CD4-positive, alpha-beta T cell (primary cell): ENCODE measurements at regions not wholly inside any gene's neighbourhood (a gene's known extent, or its start where the extent isn't known, plus 50 kb on each side); places are given as distances from the start of the nearest gene placed in this dataset.

ENCODE experiments used
- ATAC-seq: fragments of 200-7000 bp; cut with Tn5 transposase; one replicate; pipeline ENCODE4 v1.10.0; 2022; ENCODE audit warnings: mild to moderate bottlenecking; ENCODE audit not compliant: poor library complexity
- CTCF ChIA-PET: fragments of 350-600 bp; sonication (Branson Sonifier 250); formaldehyde crosslinking; loops from one replicate; lab custom pipeline; 2021; ENCODE audit warnings: antibody characterized with exemption, inconsistent platforms; lab: Charles Lee
- POLR2A ChIA-PET: fragments of 350-600 bp; sonication (Branson Sonifier 250); formaldehyde crosslinking; loops from one replicate; lab custom pipeline; 2021; ENCODE audit warnings: antibody characterized with exemption, inconsistent platforms; lab: Charles Lee
- DNase-seq, 14 experiments: peaks; one replicate each; pipeline ENCODE4 v3.0.0-alpha.2; 2013 to 2020; ENCODE audit warnings: mixed read lengths in 2 of 14
- H3K27ac ChIP-seq, 2 donors: one replicate each; pipeline versions ENCODE4 v1.5.1 to v1.7.0; 2013; ENCODE audit warnings: low read length in 2 of 2, low read depth in 1 of 2, mild to moderate bottlenecking in 1 of 2
- H3K27me3 ChIP-seq, 2 experiments: 1 replicate in 1 of 2; 2 replicates in 1 of 2; pipeline versions ENCODE4 v1.6.1 to v1.7.0; 2013; ENCODE audit warnings: low read length in 2 of 2, control low read depth in 1 of 2, mild to moderate bottlenecking in 1 of 2, moderate library complexity in 1 of 2; ENCODE audit not compliant: insufficient read depth in 2 of 2, control insufficient read depth in 1 of 2
- H3K36me3 ChIP-seq: one replicate; pipeline ENCODE4 v1.6.1; 2013; ENCODE audit warnings: low read length, control low read depth; ENCODE audit not compliant: insufficient read depth
- H3K4me1 ChIP-seq: one replicate; pipeline ENCODE4 v1.6.1; 2013; ENCODE audit warnings: low read length, control low read depth; ENCODE audit not compliant: insufficient read depth
- H3K4me3 ChIP-seq: one replicate; pipeline ENCODE4 v1.5.1; 2013; ENCODE audit warnings: mild to moderate bottlenecking, low read length, moderate library complexity
- H3K9me3 ChIP-seq, 2 experiments: 1 replicate in 1 of 2; 2 replicates in 1 of 2; pipeline versions ENCODE4 v1.6.1 to v1.7.0; 2013; ENCODE audit warnings: low read length in 2 of 2, mild to moderate bottlenecking in 2 of 2, control low read depth in 1 of 2, moderate library complexity in 1 of 2; ENCODE audit not compliant: control insufficient read depth in 1 of 2, insufficient read depth in 1 of 2
- H3K27ac Mint-ChIP-seq: one replicate; pipeline ENCODE4 v1.8.0; 2020; ENCODE audit warnings: mixed read lengths
- H3K27me3 Mint-ChIP-seq: one replicate; pipeline ENCODE4 v1.8.0; 2021; ENCODE audit warnings: mixed read lengths
- H3K36me3 Mint-ChIP-seq: one replicate; pipeline ENCODE4 v1.8.0; 2021; ENCODE audit warnings: low read depth, mixed read lengths
- H3K4me1 Mint-ChIP-seq: one replicate; pipeline ENCODE4 v1.8.0; 2021; ENCODE audit warnings: low read depth, mixed read lengths
- H3K4me3 Mint-ChIP-seq: one replicate; pipeline ENCODE4 v1.8.0; 2020; ENCODE audit warnings: mild to moderate bottlenecking, mixed read lengths
- H3K9me3 Mint-ChIP-seq: one replicate; pipeline ENCODE4 v1.8.0; 2020; ENCODE audit warnings: mixed read lengths
- intact Hi-C, 2 experiments: fragments of 100-400 bp; cut with DNase I in 1 of 2; cut with micrococcal nuclease in 1 of 2; formaldehyde crosslinking; loops; one replicate each; pipeline versions ENCODE4 v1.15.1 to v1.9.0; 2023 to 2025; cut with DNase I, micrococcal nuclease
- TF ChIP-seq, protein P1 (sequence below): fragments of 200-600 bp; IDR thresholded peaks from one replicate; pipeline ENCODE4 v1.8.0; 2022; ENCODE audit warnings: antibody characterized with exemption, mild to moderate bottlenecking

DNA sequence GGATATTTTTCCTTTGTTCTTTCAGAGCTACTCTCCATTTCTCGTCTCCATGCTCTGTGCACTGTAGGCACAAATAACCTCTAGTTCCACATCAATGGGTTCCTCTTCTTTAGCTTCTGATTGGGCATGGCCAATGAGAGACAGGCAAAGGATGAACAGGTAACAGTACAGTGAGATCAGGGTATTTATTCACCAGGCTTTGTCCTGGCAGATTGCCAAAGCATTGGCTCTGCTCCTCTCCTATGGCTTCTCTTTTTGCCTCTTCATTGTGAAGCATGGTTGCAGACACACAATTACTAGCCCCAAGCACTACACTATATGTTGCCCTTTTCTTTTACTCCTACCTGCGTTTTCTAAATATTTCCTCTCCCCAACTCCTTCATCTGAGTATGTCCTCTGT lies 215.1 kb upstream of the ARRDC3 start:
- POLR2A ChIA-PET: no interaction called here
- ATAC-seq: no peak
- H3K9me3 ChIP-seq: peaks cover 0 to 6% of the 10 kb centered on the region in 2 experiments
- TF ChIP-seq, protein P1, sequence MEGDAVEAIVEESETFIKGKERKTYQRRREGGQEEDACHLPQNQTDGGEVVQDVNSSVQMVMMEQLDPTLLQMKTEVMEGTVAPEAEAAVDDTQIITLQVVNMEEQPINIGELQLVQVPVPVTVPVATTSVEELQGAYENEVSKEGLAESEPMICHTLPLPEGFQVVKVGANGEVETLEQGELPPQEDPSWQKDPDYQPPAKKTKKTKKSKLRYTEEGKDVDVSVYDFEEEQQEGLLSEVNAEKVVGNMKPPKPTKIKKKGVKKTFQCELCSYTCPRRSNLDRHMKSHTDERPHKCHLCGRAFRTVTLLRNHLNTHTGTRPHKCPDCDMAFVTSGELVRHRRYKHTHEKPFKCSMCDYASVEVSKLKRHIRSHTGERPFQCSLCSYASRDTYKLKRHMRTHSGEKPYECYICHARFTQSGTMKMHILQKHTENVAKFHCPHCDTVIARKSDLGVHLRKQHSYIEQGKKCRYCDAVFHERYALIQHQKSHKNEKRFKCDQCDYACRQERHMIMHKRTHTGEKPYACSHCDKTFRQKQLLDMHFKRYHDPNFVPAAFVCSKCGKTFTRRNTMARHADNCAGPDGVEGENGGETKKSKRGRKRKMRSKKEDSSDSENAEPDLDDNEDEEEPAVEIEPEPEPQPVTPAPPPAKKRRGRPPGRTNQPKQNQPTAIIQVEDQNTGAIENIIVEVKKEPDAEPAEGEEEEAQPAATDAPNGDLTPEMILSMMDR: no peak
- H3K9me3 Mint-ChIP-seq: peaks cover 12% of the 10 kb centered on the region
- CTCF ChIA-PET: no interaction called here
- no peak overlapping the region for H3K4me3 ChIP-seq
- no peak for DNase-seq
- no peaks in the 10 kb centered on the region for H3K4me1 Mint-ChIP-seq
- H3K27me3 ChIP-seq: no peaks in the 10 kb centered on the region
- H3K4me1 ChIP-seq: no peaks in the 10 kb centered on the region
- no peak overlapping the region for H3K4me3 Mint-ChIP-seq
- H3K36me3 Mint-ChIP-seq: no peaks in the 10 kb centered on the region
- no peaks in the 10 kb centered on the region for H3K36me3 ChIP-seq
- H3K27ac ChIP-seq: no peak overlapping the region
- H3K27me3 Mint-ChIP-seq: no peaks in the 10 kb centered on the region
- no peak overlapping the region for H3K27ac Mint-ChIP-seq
- intact Hi-C loops: no loop called here

DNA sequence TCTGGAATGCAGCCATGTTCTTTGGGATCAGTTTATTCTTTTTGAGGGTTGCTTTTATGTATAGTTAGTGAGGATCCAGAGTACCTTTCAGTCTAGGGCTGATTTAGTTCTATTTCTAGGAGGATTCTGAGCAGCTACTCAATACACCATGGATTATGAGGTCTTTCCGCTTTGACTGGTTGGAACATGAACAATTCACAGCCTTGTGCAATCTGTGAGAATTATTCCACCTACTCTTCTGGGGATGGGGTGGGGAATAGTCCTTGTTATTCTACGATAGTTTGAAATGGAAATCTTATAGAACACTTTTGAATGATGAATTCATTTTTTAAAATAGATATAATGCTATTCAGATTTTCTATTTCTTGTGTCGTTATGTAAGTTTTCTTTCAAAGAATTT lies 212.3 kb upstream of the ARRDC3 start:
- Histone ChIP-seq H3K36me3 (no peaks in the 10 kb centered on the region), H3K4me1 (no peaks in the 10 kb centered on the region), H3K4me3 (no peak overlapping the region), H3K27me3 (no peaks in the 10 kb centered on the region), H3K9me3 (peaks cover 0 to 14% of the 10 kb centered on the region in 2 experiments), H3K27ac (no peak overlapping the region)
- no peak for ATAC-seq
- Mint-ChIP-seq H3K36me3 (no peaks in the 10 kb centered on the region), H3K4me1 (no peaks in the 10 kb centered on the region), H3K9me3 (peaks cover 12% of the 10 kb centered on the region), H3K4me3 (no peak overlapping the region), H3K27me3 (no peaks in the 10 kb centered on the region), H3K27ac (no peak overlapping the region)
- intact Hi-C loops: no loop called here
- DNase-seq: no peak
- ChIA-PET POLR2A (no interaction called here), CTCF (no interaction called here)
- TF ChIP-seq, protein P1: no peak

DNA sequence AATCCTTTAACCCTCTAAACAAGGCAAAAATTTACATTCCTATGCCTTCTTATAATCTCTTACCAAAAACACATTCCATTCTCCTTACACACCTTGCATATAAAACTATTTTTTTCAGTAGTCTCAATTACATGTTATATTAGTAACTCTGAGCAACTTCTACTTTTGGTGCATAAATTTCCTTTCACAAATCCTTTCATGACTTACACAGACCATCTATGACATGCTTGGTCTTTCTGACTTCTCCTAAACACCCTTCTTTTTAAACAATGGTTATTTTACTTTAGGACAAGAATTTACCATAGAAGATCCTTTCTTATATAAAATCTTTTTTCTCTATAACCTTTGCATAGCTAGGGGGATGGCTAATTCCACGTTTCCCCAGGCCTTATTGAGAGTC lies 208.0 kb upstream of the ARRDC3 start:
- no peak overlapping the region for H3K4me3 ChIP-seq
- TF ChIP-seq, protein P1: no peak

More for the DNA sequence above, 208.0 kb upstream of the ARRDC3 start:
- H3K4me1 Mint-ChIP-seq: no peaks in the 10 kb centered on the region
- Histone ChIP-seq H3K27me3 (no peaks in the 10 kb centered on the region), H3K27ac (no peak overlapping the region), H3K36me3 (no peaks in the 10 kb centered on the region), H3K4me1 (no peaks in the 10 kb centered on the region), H3K9me3 (peaks cover 0 to 14% of the 10 kb centered on the region in 2 experiments)
- H3K36me3 Mint-ChIP-seq: no peaks in the 10 kb centered on the region
- intact Hi-C loops: no loop called here
- no peak for ATAC-seq
- no peak overlapping the region for H3K27ac Mint-ChIP-seq
- no peak for DNase-seq
- H3K4me3 Mint-ChIP-seq: no peak overlapping the region
- H3K9me3 Mint-ChIP-seq: peaks cover 21% of the 10 kb centered on the region
- no peaks in the 10 kb centered on the region for H3K27me3 Mint-ChIP-seq
- CTCF ChIA-PET: no interaction called here
- POLR2A ChIA-PET: no interaction called here
